HUES64 (cell line): ENCODE measurements at regions not wholly inside any gene's neighbourhood (a gene's known extent, or its start where the extent isn't known, plus 50 kb on each side); places are given as distances from the start of the nearest gene placed in this dataset.

ENCODE experiments used
- H3K27ac ChIP-seq: 2 replicates; pipeline ENCODE4 v1.7.0; 2013; ENCODE audit warnings: low read depth, low read length, inconsistent platforms
- H3K27me3 ChIP-seq: 2 replicates; pipeline ENCODE4 v1.6.1; 2013; ENCODE audit warnings: mild to moderate bottlenecking, low read length; ENCODE audit not compliant: insufficient read depth
- H3K36me3 ChIP-seq: 2 replicates; pipeline ENCODE4 v1.6.1; 2013; ENCODE audit warnings: mild to moderate bottlenecking, low read length; ENCODE audit not compliant: insufficient read depth
- H3K4me1 ChIP-seq: 2 replicates; pipeline ENCODE4 v1.6.1; 2013; ENCODE audit warnings: mild to moderate bottlenecking, low read length, moderate library complexity; ENCODE audit not compliant: insufficient read depth
- H3K4me3 ChIP-seq: 2 replicates; pipeline ENCODE4 v1.5.1; 2013; ENCODE audit warnings: mild to moderate bottlenecking, low read length, moderate library complexity
- H3K9ac ChIP-seq: 2 replicates; pipeline ENCODE4 v1.6.1; 2013; ENCODE audit warnings: mild to moderate bottlenecking, low read depth, low read length
- H3K9me3 ChIP-seq: 2 replicates; pipeline ENCODE4 v1.6.1; 2013; ENCODE audit warnings: low read depth, low read length; ENCODE audit not compliant: insufficient read depth
- WGBS: fragments of 150-250, 120-280 bp; methylation state at CpG from one replicate; pipeline ENCODE4 v1.1.7; 2013; ENCODE audit warnings: missing lambda C conversion rate; 5-methylcytosine and 5-hydroxymethylcytosine counted together

- H3K4me3 ChIP-seq: no peak overlapping the region
- H3K4me1 ChIP-seq: peaks cover 10% of the 10 kb centered on the region; the same call in 1 of the 2 replicates
- WGBS: 95% methylated on average over 12 of the region's 14 CpGs
- no peaks in the 10 kb centered on the region for H3K27me3 ChIP-seq
- H3K36me3 ChIP-seq: no peaks in the 10 kb centered on the region
- no peak overlapping the region for H3K27ac ChIP-seq
- no peak overlapping the region for H3K9ac ChIP-seq
- H3K9me3 ChIP-seq: no peaks in the 10 kb centered on the region
Observed at GRCh38 chr12:125493704-125494308, 428.6 kb downstream of the AACS start.

- WGBS: 82% methylated on average over 5 of the region's 6 CpGs
- H3K9me3 ChIP-seq: no peaks in the 10 kb centered on the region
- H3K27me3 ChIP-seq: no peaks in the 10 kb centered on the region
- no peak overlapping the region for H3K4me3 ChIP-seq
- no peak overlapping the region for H3K27ac ChIP-seq
- H3K4me1 ChIP-seq: peaks cover 7% of the 10 kb centered on the region; the same call in 1 of the 2 replicates
- H3K36me3 ChIP-seq: no peaks in the 10 kb centered on the region
- no peak overlapping the region for H3K9ac ChIP-seq
Observed at GRCh38 chr12:125503128-125503527, 437.9 kb downstream of the AACS start.

GRCh38 chr12:125509195-125509594, 444.0 kb downstream of the AACS start:
- no peak overlapping the region for H3K27ac ChIP-seq
- no peaks in the 10 kb centered on the region for H3K27me3 ChIP-seq
- WGBS: 93% methylated on average over 6 of the region's 6 CpGs
- no peak overlapping the region for H3K4me3 ChIP-seq
- H3K9ac ChIP-seq: no peak overlapping the region
- no peaks in the 10 kb centered on the region for H3K36me3 ChIP-seq
- no peaks in the 10 kb centered on the region for H3K4me1 ChIP-seq
- no peaks in the 10 kb centered on the region for H3K9me3 ChIP-seq

- Histone ChIP-seq H3K4me3 (no peak overlapping the region), H3K27me3 (no peaks in the 10 kb centered on the region), H3K9ac (no peak overlapping the region), H3K27ac (no peak overlapping the region), H3K36me3 (no peaks in the 10 kb centered on the region), H3K9me3 (no peaks in the 10 kb centered on the region), H3K4me1 (no peaks in the 10 kb centered on the region)
- WGBS: 88% methylated on average over 10 of the region's 12 CpGs
Observed at GRCh38 chr12:125512541-125513298, 447.5 kb downstream of the AACS start.

GRCh38 chr12:125515887-125516286, 450.7 kb downstream of the AACS start:
- WGBS: 96% methylated on average over 8 of the region's 8 CpGs

GRCh38 chr12:125518074-125518473, 452.8 kb downstream of the AACS start:
- 54% methylated on average over 2 of the region's 2 CpGs for WGBS

More at GRCh38 chr12:125515887-125516286, 450.7 kb downstream of the AACS start:
- Histone ChIP-seq H3K4me1 (no peaks in the 10 kb centered on the region), H3K27ac (no peak overlapping the region), H3K9me3 (no peaks in the 10 kb centered on the region), H3K9ac (no peak overlapping the region), H3K36me3 (no peaks in the 10 kb centered on the region; the same call in 1 of the 2 replicates), H3K27me3 (no peaks in the 10 kb centered on the region), H3K4me3 (no peak overlapping the region)

GRCh38 chr12:125519026-125519651, 453.9 kb downstream of the AACS start:
- Histone ChIP-seq H3K4me1 (no peaks in the 10 kb centered on the region), H3K27ac (no peak overlapping the region), H3K4me3 (no peak overlapping the region), H3K9ac (no peak overlapping the region), H3K27me3 (no peaks in the 10 kb centered on the region), H3K9me3 (no peaks in the 10 kb centered on the region), H3K36me3 (no peaks in the 10 kb centered on the region; the same call in 1 of the 2 replicates)
- WGBS: 94% methylated on average over 15 of the region's 15 CpGs

More at GRCh38 chr12:125518074-125518473, 452.8 kb downstream of the AACS start:
- H3K9me3 ChIP-seq: no peaks in the 10 kb centered on the region
- no peak overlapping the region for H3K27ac ChIP-seq
- H3K4me1 ChIP-seq: no peaks in the 10 kb centered on the region
- no peaks in the 10 kb centered on the region; the same call in 1 of the 2 replicates for H3K36me3 ChIP-seq
- no peak overlapping the region for H3K4me3 ChIP-seq
- no peaks in the 10 kb centered on the region for H3K27me3 ChIP-seq
- H3K9ac ChIP-seq: no peak overlapping the region

GRCh38 chr12:125525879-125526278, 460.6 kb downstream of the AACS start:
- Histone ChIP-seq H3K27ac (no peak overlapping the region), H3K4me1 (no peaks in the 10 kb centered on the region), H3K9ac (no peak overlapping the region), H3K4me3 (no peak overlapping the region), H3K27me3 (no peaks in the 10 kb centered on the region), H3K36me3 (no peaks in the 10 kb centered on the region), H3K9me3 (no peaks in the 10 kb centered on the region)
- 94% methylated on average over 5 of the region's 5 CpGs for WGBS

- WGBS: 94% methylated on average over 5 of the region's 5 CpGs
- no peaks in the 10 kb centered on the region for H3K36me3 ChIP-seq
- H3K4me1 ChIP-seq: no peaks in the 10 kb centered on the region
- no peaks in the 10 kb centered on the region for H3K27me3 ChIP-seq
- H3K27ac ChIP-seq: no peak overlapping the region
- H3K9me3 ChIP-seq: no peaks in the 10 kb centered on the region
- no peak overlapping the region for H3K9ac ChIP-seq
- no peak overlapping the region for H3K4me3 ChIP-seq
Observed at GRCh38 chr12:125528281-125528680, 463.0 kb downstream of the AACS start.

GRCh38 chr12:125530201-125530600, 465.0 kb downstream of the AACS start:
- Histone ChIP-seq H3K9me3 (no peaks in the 10 kb centered on the region), H3K9ac (no peak overlapping the region), H3K4me3 (no peak overlapping the region), H3K4me1 (no peaks in the 10 kb centered on the region), H3K36me3 (no peaks in the 10 kb centered on the region), H3K27ac (no peak overlapping the region), H3K27me3 (no peaks in the 10 kb centered on the region)
- WGBS: 91% methylated on average over 2 of the region's 4 CpGs

- H3K4me1 ChIP-seq: no peaks in the 10 kb centered on the region
- H3K27ac ChIP-seq: no peak overlapping the region
- H3K27me3 ChIP-seq: no peaks in the 10 kb centered on the region
- H3K9me3 ChIP-seq: no peaks in the 10 kb centered on the region
- no peak overlapping the region for H3K4me3 ChIP-seq
- no peak overlapping the region for H3K9ac ChIP-seq
- no peaks in the 10 kb centered on the region for H3K36me3 ChIP-seq
- WGBS: 92% methylated on average over 5 of the region's 5 CpGs
Observed at GRCh38 chr12:125530876-125531275, 465.6 kb downstream of the AACS start.
